HL-60 (cell line): ENCODE measurements at regions not wholly inside any gene's neighbourhood (a gene's known extent, or its start where the extent isn't known, plus 50 kb on each side); places are given as distances from the start of the nearest gene placed in this dataset.
"Not testable (repeated sequence)": the region's sequence is repeated elsewhere in the genome, so short reads cannot be mapped to it uniquely, and the experiment has no call there.

Experiments used
- POLR2AphosphoS5 ChIP-seq: IDR thresholded peaks from 2 replicates; pipeline ENCODE4 v1.6.1; 2012; ENCODE audit warnings: low read depth
- TF ChIP-seq, protein P1 (sequence below): IDR thresholded peaks from 2 replicates; pipeline ENCODE4 v1.6.1; 2012; ENCODE audit warnings: low read depth; ENCODE audit not compliant: insufficient replicate concordance

DNA sequence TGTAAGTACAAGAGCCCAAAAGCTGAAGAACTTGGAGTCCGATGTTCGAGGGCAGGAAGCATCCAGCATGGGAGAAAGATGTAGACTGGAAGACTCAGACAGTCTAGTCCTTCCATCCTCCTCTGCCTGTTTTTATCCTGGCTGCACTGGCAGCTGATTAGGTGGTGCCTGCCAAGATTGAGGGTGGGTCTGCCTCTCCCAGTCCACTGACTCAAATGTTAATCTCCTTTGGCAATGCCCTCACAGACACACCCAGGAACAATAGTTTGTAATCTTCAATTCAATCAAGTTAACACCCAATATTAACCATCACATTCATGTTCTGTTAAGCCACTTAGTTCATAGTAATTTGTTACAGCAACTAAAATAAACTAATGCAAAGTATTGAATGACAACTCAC is 904.4 kb upstream of the HS3ST1 start:
- not testable (repeated sequence) for TF ChIP-seq POLR2AphosphoS5
- TF ChIP-seq, protein P1, sequence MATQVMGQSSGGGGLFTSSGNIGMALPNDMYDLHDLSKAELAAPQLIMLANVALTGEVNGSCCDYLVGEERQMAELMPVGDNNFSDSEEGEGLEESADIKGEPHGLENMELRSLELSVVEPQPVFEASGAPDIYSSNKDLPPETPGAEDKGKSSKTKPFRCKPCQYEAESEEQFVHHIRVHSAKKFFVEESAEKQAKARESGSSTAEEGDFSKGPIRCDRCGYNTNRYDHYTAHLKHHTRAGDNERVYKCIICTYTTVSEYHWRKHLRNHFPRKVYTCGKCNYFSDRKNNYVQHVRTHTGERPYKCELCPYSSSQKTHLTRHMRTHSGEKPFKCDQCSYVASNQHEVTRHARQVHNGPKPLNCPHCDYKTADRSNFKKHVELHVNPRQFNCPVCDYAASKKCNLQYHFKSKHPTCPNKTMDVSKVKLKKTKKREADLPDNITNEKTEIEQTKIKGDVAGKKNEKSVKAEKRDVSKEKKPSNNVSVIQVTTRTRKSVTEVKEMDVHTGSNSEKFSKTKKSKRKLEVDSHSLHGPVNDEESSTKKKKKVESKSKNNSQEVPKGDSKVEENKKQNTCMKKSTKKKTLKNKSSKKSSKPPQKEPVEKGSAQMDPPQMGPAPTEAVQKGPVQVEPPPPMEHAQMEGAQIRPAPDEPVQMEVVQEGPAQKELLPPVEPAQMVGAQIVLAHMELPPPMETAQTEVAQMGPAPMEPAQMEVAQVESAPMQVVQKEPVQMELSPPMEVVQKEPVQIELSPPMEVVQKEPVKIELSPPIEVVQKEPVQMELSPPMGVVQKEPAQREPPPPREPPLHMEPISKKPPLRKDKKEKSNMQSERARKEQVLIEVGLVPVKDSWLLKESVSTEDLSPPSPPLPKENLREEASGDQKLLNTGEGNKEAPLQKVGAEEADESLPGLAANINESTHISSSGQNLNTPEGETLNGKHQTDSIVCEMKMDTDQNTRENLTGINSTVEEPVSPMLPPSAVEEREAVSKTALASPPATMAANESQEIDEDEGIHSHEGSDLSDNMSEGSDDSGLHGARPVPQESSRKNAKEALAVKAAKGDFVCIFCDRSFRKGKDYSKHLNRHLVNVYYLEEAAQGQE: not testable (repeated sequence)
